ENCODE measurements at regions not wholly inside any gene's neighbourhood (a gene's known extent, or its start where the extent isn't known, plus 50 kb on each side); places are given as distances from the start of the nearest gene placed in this dataset.

GRCh38 chr18:67376372-67376771, 140.1 kb downstream of the DSEL start:
- Histone ChIP-seq H3K79me1 (ENCODE audit: low read depth, low read length) (no peaks in the 10 kb centered on the region), H2BK15ac (ENCODE audit: low read length) (no peak overlapping the region), H2AFZ (ENCODE audit: low read length) (no peak overlapping the region), H3K27me3 (ENCODE audit: control insufficient read depth in 3 of 3, insufficient read depth in 3 of 3, low read depth in 1 of 3, low read length in 3 of 3) (no peaks in the 10 kb centered on the region), H2BK12ac (ENCODE audit: low read length) (no peak overlapping the region), H2BK120ac (ENCODE audit: low read depth, low read length) (no peak overlapping the region), H3K18ac (ENCODE audit: low read length) (no peak overlapping the region), H4K8ac (ENCODE audit: low read depth, low read length) (no peak overlapping the region), H3K27ac (replicated peaks; ENCODE audit: low read length) (no peak overlapping the region), H3K14ac (ENCODE audit: low read length) (no peak overlapping the region), H2AK5ac (ENCODE audit: low read depth, low read length) (no peak overlapping the region), H4K91ac (ENCODE audit: low read depth, low read length, poor library complexity) (no peak overlapping the region), H3K4me1 (ENCODE audit: control insufficient read depth in 2 of 2, insufficient read depth in 1 of 2, low read depth in 1 of 2, low read length in 2 of 2) (no peaks in the 10 kb centered on the region), H3K4ac (ENCODE audit: low read length) (no peak overlapping the region), H3K36me3 (replicated peaks in 1 of 2; ENCODE audit: control insufficient read depth in 2 of 2, insufficient read depth in 2 of 2, low read length in 2 of 2) (no peaks in the 10 kb centered on the region), H3K9me3 (replicated peaks in 1 of 2; ENCODE audit: control insufficient read depth in 2 of 2, insufficient read depth in 1 of 2, low read depth in 1 of 2, low read length in 2 of 2) (no peaks in the 10 kb centered on the region), H3K23ac (ENCODE audit: low read depth, low read length, poor library complexity) (no peak overlapping the region), H3K9ac (ENCODE audit: low read depth, low read length, poor library complexity) (no peak overlapping the region), H3K4me2 (ENCODE audit: insufficient read depth, low read length, poor library complexity, severe bottlenecking) (no peak overlapping the region), H2BK5ac (ENCODE audit: low read length) (no peak overlapping the region), H3K4me3 (ENCODE audit: low read length in 2 of 2) (no peak overlapping the region)
- no CpG with 5 or more reads among the region's 2 CpGs for WGBS, 2 donors (ENCODE audit: extremely low coverage in 2 of 2, insufficient read length in 2 of 2, insufficient replicate concordance in 1 of 2)
- DNase-seq (ENCODE audit: low spot score): no peak

GRCh38 chr18:67373636-67374035, 142.9 kb downstream of the DSEL start:
- H3K27me3 ChIP-seq (ENCODE audit: control insufficient read depth in 3 of 3, insufficient read depth in 3 of 3, low read depth in 1 of 3, low read length in 3 of 3): no peaks in the 10 kb centered on the region
- H3K36me3 ChIP-seq (replicated peaks in 1 of 2; ENCODE audit: control insufficient read depth in 2 of 2, insufficient read depth in 2 of 2, low read length in 2 of 2): no peaks in the 10 kb centered on the region
- H3K4me3 ChIP-seq (ENCODE audit: low read length in 2 of 2): no peak overlapping the region
- H3K18ac ChIP-seq (ENCODE audit: low read length): no peak overlapping the region
- no peak overlapping the region for H4K8ac ChIP-seq (ENCODE audit: low read depth, low read length)
- no peaks in the 10 kb centered on the region for H3K79me1 ChIP-seq (ENCODE audit: low read depth, low read length)
- H3K23ac ChIP-seq (ENCODE audit: low read depth, low read length, poor library complexity): no peak overlapping the region
- no peak overlapping the region for H3K14ac ChIP-seq (ENCODE audit: low read length)
- no peak overlapping the region for H3K9ac ChIP-seq (ENCODE audit: low read depth, low read length, poor library complexity)
- no peak for DNase-seq (ENCODE audit: low spot score)
- H2BK15ac ChIP-seq (ENCODE audit: low read length): no peak overlapping the region
- H2BK5ac ChIP-seq (ENCODE audit: low read length): no peak overlapping the region
- no peak overlapping the region for H3K4me2 ChIP-seq (ENCODE audit: insufficient read depth, low read length, poor library complexity, severe bottlenecking)
- no peak overlapping the region for H2BK120ac ChIP-seq (ENCODE audit: low read depth, low read length)
- peak overlapping the region; percentile 28 for H2AFZ ChIP-seq (ENCODE audit: low read length)
- H3K4ac ChIP-seq (ENCODE audit: low read length): no peak overlapping the region
- H3K9me3 ChIP-seq (replicated peaks in 1 of 2; ENCODE audit: control insufficient read depth in 2 of 2, insufficient read depth in 1 of 2, low read depth in 1 of 2, low read length in 2 of 2): no peaks in the 10 kb centered on the region
- no peak overlapping the region for H2AK5ac ChIP-seq (ENCODE audit: low read depth, low read length)
- H4K91ac ChIP-seq (ENCODE audit: low read depth, low read length, poor library complexity): no peak overlapping the region
- WGBS, 2 donors (ENCODE audit: extremely low coverage in 2 of 2, insufficient read length in 2 of 2, insufficient replicate concordance in 1 of 2): no CpG with 5 or more reads among the region's 2 CpGs
- no peak overlapping the region for H2BK12ac ChIP-seq (ENCODE audit: low read length)
- no peak overlapping the region for H3K27ac ChIP-seq (replicated peaks; ENCODE audit: low read length)
- H3K4me1 ChIP-seq (ENCODE audit: control insufficient read depth in 2 of 2, insufficient read depth in 1 of 2, low read depth in 1 of 2, low read length in 2 of 2): no peaks in the 10 kb centered on the region

GRCh38 chr18:67367540-67367939, 149.0 kb downstream of the DSEL start:
- Histone ChIP-seq H4K8ac (ENCODE audit: low read depth, low read length) (no peak overlapping the region), H3K79me1 (ENCODE audit: low read depth, low read length) (no peaks in the 10 kb centered on the region), H3K9ac (ENCODE audit: low read depth, low read length, poor library complexity) (no peak overlapping the region), H3K36me3 (replicated peaks in 1 of 2; ENCODE audit: control insufficient read depth in 2 of 2, insufficient read depth in 2 of 2, low read length in 2 of 2) (no peaks in the 10 kb centered on the region), H3K4me2 (ENCODE audit: insufficient read depth, low read length, poor library complexity, severe bottlenecking) (no peak overlapping the region), H3K4ac (ENCODE audit: low read length) (no peak overlapping the region), H2BK120ac (ENCODE audit: low read depth, low read length) (no peak overlapping the region), H2BK12ac (ENCODE audit: low read length) (no peak overlapping the region), H2AFZ (ENCODE audit: low read length) (no peak overlapping the region), H3K27ac (replicated peaks; ENCODE audit: low read length) (no peak overlapping the region), H3K18ac (ENCODE audit: low read length) (no peak overlapping the region), H3K4me1 (ENCODE audit: control insufficient read depth in 2 of 2, insufficient read depth in 1 of 2, low read depth in 1 of 2, low read length in 2 of 2) (peaks cover 0 to 2% of the 10 kb centered on the region in 2 donors), H2BK15ac (ENCODE audit: low read length) (no peak overlapping the region), H3K23ac (ENCODE audit: low read depth, low read length, poor library complexity) (no peak overlapping the region), H2AK5ac (ENCODE audit: low read depth, low read length) (no peak overlapping the region), H3K27me3 (ENCODE audit: control insufficient read depth in 3 of 3, insufficient read depth in 3 of 3, low read depth in 1 of 3, low read length in 3 of 3) (no peaks in the 10 kb centered on the region), H3K4me3 (ENCODE audit: low read length in 2 of 2) (no peak overlapping the region), H3K9me3 (replicated peaks in 1 of 2; ENCODE audit: control insufficient read depth in 2 of 2, insufficient read depth in 1 of 2, low read depth in 1 of 2, low read length in 2 of 2) (no peaks in the 10 kb centered on the region), H4K91ac (ENCODE audit: low read depth, low read length, poor library complexity) (no peak overlapping the region), H3K14ac (ENCODE audit: low read length) (no peak overlapping the region), H2BK5ac (ENCODE audit: low read length) (no peak overlapping the region)
- no CpG with 5 or more reads among the region's 2 CpGs for WGBS, 2 donors (ENCODE audit: extremely low coverage in 2 of 2, insufficient read length in 2 of 2, insufficient replicate concordance in 1 of 2)
- no peak for DNase-seq (ENCODE audit: low spot score)

- WGBS, 2 donors (ENCODE audit: extremely low coverage in 2 of 2, insufficient read length in 2 of 2, insufficient replicate concordance in 1 of 2): no CpG with 5 or more reads among the region's 3 CpGs
- DNase-seq (ENCODE audit: low spot score): no peak
Observed at GRCh38 chr18:67363694-67364093, 152.8 kb downstream of the DSEL start.

More at GRCh38 chr18:67363694-67364093, 152.8 kb downstream of the DSEL start:
- Histone ChIP-seq H2BK15ac (ENCODE audit: low read length) (no peak overlapping the region), H2AK5ac (ENCODE audit: low read depth, low read length) (no peak overlapping the region), H3K4me3 (ENCODE audit: low read length in 2 of 2) (no peak overlapping the region), H3K4me1 (ENCODE audit: control insufficient read depth in 2 of 2, insufficient read depth in 1 of 2, low read depth in 1 of 2, low read length in 2 of 2) (peaks cover 2% of the 10 kb centered on the region in 2 donors), H3K9ac (ENCODE audit: low read depth, low read length, poor library complexity) (no peak overlapping the region), H3K18ac (ENCODE audit: low read length) (no peak overlapping the region), H2BK12ac (ENCODE audit: low read length) (no peak overlapping the region), H2BK5ac (ENCODE audit: low read length) (no peak overlapping the region), H4K91ac (ENCODE audit: low read depth, low read length, poor library complexity) (no peak overlapping the region), H3K4ac (ENCODE audit: low read length) (no peak overlapping the region), H3K4me2 (ENCODE audit: insufficient read depth, low read length, poor library complexity, severe bottlenecking) (no peak overlapping the region), H3K9me3 (replicated peaks in 1 of 2; ENCODE audit: control insufficient read depth in 2 of 2, insufficient read depth in 1 of 2, low read depth in 1 of 2, low read length in 2 of 2) (no peaks in the 10 kb centered on the region), H3K27ac (replicated peaks; ENCODE audit: low read length) (no peak overlapping the region), H2AFZ (ENCODE audit: low read length) (peak overlapping the region; percentile 45), H2BK120ac (ENCODE audit: low read depth, low read length) (no peak overlapping the region), H3K27me3 (ENCODE audit: control insufficient read depth in 3 of 3, insufficient read depth in 3 of 3, low read depth in 1 of 3, low read length in 3 of 3) (no peaks in the 10 kb centered on the region), H3K23ac (ENCODE audit: low read depth, low read length, poor library complexity) (no peak overlapping the region), H4K8ac (ENCODE audit: low read depth, low read length) (no peak overlapping the region), H3K14ac (ENCODE audit: low read length) (no peak overlapping the region), H3K79me1 (ENCODE audit: low read depth, low read length) (no peaks in the 10 kb centered on the region), H3K36me3 (replicated peaks in 1 of 2; ENCODE audit: control insufficient read depth in 2 of 2, insufficient read depth in 2 of 2, low read length in 2 of 2) (no peaks in the 10 kb centered on the region)
